Esophagus muscularis mucosa (tissue), 4 donors: ENCODE measurements at regions not wholly inside any gene's neighbourhood (a gene's known extent, or its start where the extent isn't known, plus 50 kb on each side); places are given as distances from the start of the nearest gene placed in this dataset.

Experiments used
- DNase-seq: peaks from one replicate; pipeline ENCODE4 v3.0.0-alpha.2; 2017; ENCODE audit errors: extremely low spot score
- H3K27ac ChIP-seq, 4 donors: fragments of 200-600 bp; sonication (generic); replicated peaks in 1 of 4; 1 replicate in 3 of 4; 2 replicates in 1 of 4; pipeline ENCODE4 v1.5.1; 2016 to 2019; ENCODE audit warnings: mild to moderate bottlenecking in 1 of 4
- H3K27me3 ChIP-seq, 4 donors: fragments of 200-600 bp; sonication (generic); one replicate each; pipeline versions ENCODE4 v1.5.1 to v1.6.0; 2016 to 2019
- H3K36me3 ChIP-seq, 4 donors: fragments of 200-600 bp; sonication (generic); one replicate each; pipeline ENCODE4 v1.5.1; 2016 to 2019
- H3K4me1 ChIP-seq, 4 donors: fragments of 200-600 bp; sonication (generic); one replicate each; pipeline ENCODE4 v1.5.1; 2016 to 2019
- H3K4me3 ChIP-seq, 4 donors: fragments of 200-600 bp; sonication (generic); 1 replicate in 2 of 4; 2 replicates in 2 of 4; pipeline ENCODE4 v1.5.1; 2016 to 2019; ENCODE audit warnings: mild to moderate bottlenecking in 4 of 4, moderate library complexity in 1 of 4
- H3K9me3 ChIP-seq, 4 donors: fragments of 200-600 bp; sonication (generic); 1 replicate in 3 of 4; 2 replicates in 1 of 4; pipeline ENCODE4 v1.5.1; 2016 to 2019
- CTCF ChIP-seq, 3 experiments: fragments of 200-600 bp in 2 of 3; fragments of 450-650 bp in 1 of 3; sonication (generic) in 2 of 3; IDR thresholded peaks; one replicate each; pipeline ENCODE4 v1.5.1; 2017 to 2019; ENCODE audit warnings: antibody characterized with exemption in 3 of 3, mild to moderate bottlenecking in 2 of 3, moderate library complexity in 1 of 3
- EP300 ChIP-seq: sonication (generic); formaldehyde crosslinking; IDR thresholded peaks from one replicate; pipeline ENCODE4 v1.6.1; 2017; ENCODE audit warnings: antibody characterized with exemption
- POLR2A ChIP-seq: fragments of 450-650 bp; IDR thresholded peaks from one replicate; pipeline ENCODE4 v1.6.1; 2017; ENCODE audit warnings: antibody characterized with exemption, moderate library complexity, mild to moderate bottlenecking, low read depth
- POLR2AphosphoS5 ChIP-seq, 2 donors: sonication (generic); formaldehyde crosslinking; IDR thresholded peaks; one replicate each; pipeline ENCODE4 v1.6.1; 2017; ENCODE audit warnings: antibody characterized with exemption in 2 of 2
- WGBS: methylation state at CpG from one replicate; pipeline ENCODE4 v1.1.5; 2018; 5-methylcytosine and 5-hydroxymethylcytosine counted together
- intact Hi-C: fragments of 100-400 bp; cut with DNase I; formaldehyde crosslinking; loops from one replicate; pipeline ENCODE4 v1.15.1; 2023

- no peak for TF ChIP-seq POLR2A
- TF ChIP-seq CTCF (IDR thresholded peaks at IDR 0.05) = no peak
- TF ChIP-seq EP300 = no peak
- TF ChIP-seq POLR2AphosphoS5 (IDR thresholded peaks at IDR 0.05) = no peak
These were observed 151.8 kb downstream of the MEX3B start for GRCh38 chr15:81894061-81894460.

DNA sequence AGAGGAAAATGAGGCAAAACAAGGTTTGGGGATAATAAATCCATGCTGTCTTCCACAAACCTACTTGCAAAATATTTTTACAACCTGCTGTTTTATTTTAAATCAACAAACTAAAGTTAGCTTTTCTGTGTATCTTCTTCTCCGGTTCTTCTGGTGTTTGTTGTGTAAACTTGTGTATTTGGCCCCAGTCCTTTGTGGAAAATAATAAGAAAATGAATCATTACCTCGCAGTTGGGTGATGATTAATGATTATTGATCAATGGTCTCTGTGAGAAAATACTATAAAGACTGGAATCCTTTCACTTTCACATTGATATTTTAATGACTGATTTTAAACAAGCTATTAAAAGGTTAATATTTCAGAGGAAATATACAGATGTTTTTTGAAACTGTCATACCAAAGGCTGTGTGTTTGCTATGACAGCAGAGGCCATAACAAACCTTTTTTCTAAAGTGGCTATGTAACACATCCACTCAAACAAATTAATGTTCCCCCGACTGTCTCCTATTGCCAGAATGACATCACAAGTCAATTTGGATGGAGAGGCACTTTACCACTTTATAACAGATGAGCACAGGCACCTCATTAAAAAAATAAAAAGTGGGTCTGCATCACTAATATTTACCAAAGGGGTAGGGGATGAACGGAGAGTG is 152.5 kb downstream of the MEX3B start:
- no peaks in the 10 kb centered on the region for H3K27me3 ChIP-seq
- WGBS = 46% methylated on average over 4 of the region's 4 CpGs
- H3K4me3 ChIP-seq = no peak overlapping the region
- no peak for TF ChIP-seq EP300
- TF ChIP-seq POLR2A = no peak
- no peak for TF ChIP-seq CTCF (IDR thresholded peaks at IDR 0.05)
- no peak for TF ChIP-seq POLR2AphosphoS5 (IDR thresholded peaks at IDR 0.05)
- intact Hi-C loops = no loop called here
- no peaks in the 10 kb centered on the region for H3K9me3 ChIP-seq
- peaks cover 0 to 32% (median 12%) of the 10 kb centered on the region in 4 donors for H3K4me1 ChIP-seq
- H3K36me3 ChIP-seq = no peaks in the 10 kb centered on the region
- DNase-seq = no peak
- H3K27ac ChIP-seq = no peak overlapping the region

More at GRCh38 chr15:81894061-81894460, 151.8 kb downstream of the MEX3B start:
- 88% methylated on average over 3 of the region's 3 CpGs for WGBS
- H3K9me3 ChIP-seq = no peaks in the 10 kb centered on the region
- H3K4me3 ChIP-seq = no peak overlapping the region
- intact Hi-C loops = no loop called here
- H3K27me3 ChIP-seq = no peaks in the 10 kb centered on the region
- H3K4me1 ChIP-seq = peaks cover 0 to 26% (median 12%) of the 10 kb centered on the region in 4 donors
- H3K36me3 ChIP-seq = no peaks in the 10 kb centered on the region
- no peak overlapping the region for H3K27ac ChIP-seq
- DNase-seq = peak; percentile 42

DNA sequence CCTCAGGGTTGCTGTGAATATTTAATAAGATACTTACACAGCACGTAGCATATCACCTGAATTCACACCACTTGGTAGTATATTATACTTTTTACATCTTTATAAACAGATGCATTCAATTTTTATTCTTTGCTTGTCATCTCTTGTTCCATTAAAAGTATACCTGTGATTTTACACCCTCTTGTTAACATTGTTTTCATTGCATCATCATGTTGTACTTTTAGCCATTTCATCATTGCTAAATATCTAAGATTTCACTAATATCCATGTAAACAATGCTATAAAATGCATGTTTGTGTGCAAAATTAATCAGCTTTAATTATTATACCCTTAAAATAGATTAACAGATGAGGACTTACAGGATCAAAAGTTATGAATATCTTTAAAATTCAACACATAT is 155.3 kb downstream of the MEX3B start:
- Histone ChIP-seq H3K9me3 (no peaks in the 10 kb centered on the region), H3K27ac (no peak overlapping the region), H3K4me1 (peaks cover 0 to 21% (median 5%) of the 10 kb centered on the region in 4 donors), H3K4me3 (no peak overlapping the region), H3K36me3 (no peaks in the 10 kb centered on the region), H3K27me3 (no peaks in the 10 kb centered on the region)
- TF ChIP-seq CTCF (IDR thresholded peaks at IDR 0.05) (no peak), POLR2A (no peak), EP300 (no peak), POLR2AphosphoS5 (IDR thresholded peaks at IDR 0.05) (no peak)
- DNase-seq = no peak
- intact Hi-C loops = no loop called here
- 95% methylated on average over 1 of the region's 1 CpG for WGBS

DNA sequence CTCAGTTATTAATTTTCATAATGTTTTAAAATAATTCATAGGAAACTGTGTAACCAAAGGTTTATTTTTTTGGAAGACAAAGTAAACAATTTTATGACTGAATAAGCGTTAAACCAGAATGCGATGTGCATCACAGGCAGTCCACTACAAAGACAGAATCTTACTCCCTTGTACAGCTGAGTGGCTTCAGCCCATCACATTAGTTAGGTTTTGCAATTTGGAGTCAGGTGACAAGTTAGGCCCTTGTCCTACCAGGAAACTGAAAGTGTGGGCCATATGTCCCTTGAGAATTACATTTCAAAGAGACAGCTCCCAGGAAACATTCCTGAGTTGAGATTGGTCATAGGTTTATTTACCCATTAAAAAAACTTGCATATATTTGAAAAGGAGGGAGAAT is 156.3 kb downstream of the MEX3B start:
- H3K27me3 ChIP-seq = no peaks in the 10 kb centered on the region
- no peak overlapping the region for H3K4me3 ChIP-seq
- no peak for DNase-seq
- peaks cover 0 to 21% (median 5%) of the 10 kb centered on the region in 4 donors for H3K4me1 ChIP-seq
- TF ChIP-seq POLR2A (no peak), EP300 (no peak), POLR2AphosphoS5 (IDR thresholded peaks at IDR 0.05) (no peak), CTCF (IDR thresholded peaks at IDR 0.05) (no peak)
- intact Hi-C loops = loop anchor here (10.0 kb wide), 1 partner anchor 155 kb away; the partner anchor contains the start of gene MEX3B
- no peak overlapping the region for H3K27ac ChIP-seq
- no peaks in the 10 kb centered on the region for H3K9me3 ChIP-seq
- H3K36me3 ChIP-seq = no peaks in the 10 kb centered on the region
- WGBS = 84% methylated on average over 2 of the region's 2 CpGs
